22Rv1 (cell line): ENCODE measurements at regions not wholly inside any gene's neighbourhood (a gene's known extent, or its start where the extent isn't known, plus 50 kb on each side); places are given as distances from the start of the nearest gene placed in this dataset.
"Not testable (repeated sequence)": the region's sequence is repeated elsewhere in the genome, so short reads cannot be mapped to it uniquely, and the experiment has no call there.

Experiments used
- H3K27ac ChIP-seq: fragments of 450-650 bp; 2 replicates; pipeline ENCODE4 v1.5.1; 2017
- CTCF ChIP-seq: fragments of 450-650 bp; IDR thresholded peaks from 2 replicates; pipeline ENCODE4 v1.5.1; 2017; ENCODE audit warnings: mild to moderate bottlenecking
- ZFX ChIP-seq: fragments of 450-650 bp; IDR thresholded peaks from 2 replicates; pipeline ENCODE4 v1.6.1; 2017; ENCODE audit warnings: antibody characterized with exemption, borderline replicate concordance

- H3K27ac ChIP-seq, result no peak overlapping the region
- TF ChIP-seq CTCF (no peak), ZFX (no peak)
Observed at GRCh38 chr11:123330071-123330470, 100.0 kb upstream of the GRAMD1B start.

- no peak for TF ChIP-seq ZFX
- no peak for TF ChIP-seq CTCF
- no peak overlapping the region for H3K27ac ChIP-seq
Observed at GRCh38 chr11:123328281-123328867, 101.7 kb upstream of the GRAMD1B start.

- TF ChIP-seq ZFX (no peak), CTCF (no peak)
- no peak overlapping the region for H3K27ac ChIP-seq
Observed at GRCh38 chr11:123325533-123325932, 104.5 kb upstream of the GRAMD1B start.

- H3K27ac ChIP-seq, result no peak overlapping the region
- no peak for TF ChIP-seq ZFX
- TF ChIP-seq CTCF, result no peak
Observed at GRCh38 chr11:123323568-123323967, 106.5 kb upstream of the GRAMD1B start.

GRCh38 chr11:123321636-123322035, 108.4 kb upstream of the GRAMD1B start:
- no peak overlapping the region for H3K27ac ChIP-seq
- TF ChIP-seq ZFX (no peak), CTCF (no peak)

- H3K27ac ChIP-seq, result no peak overlapping the region
- no peak for TF ChIP-seq CTCF
- TF ChIP-seq ZFX, result no peak
Observed at GRCh38 chr11:123318623-123319022, 111.4 kb upstream of the GRAMD1B start.

- not testable (repeated sequence) for H3K27ac ChIP-seq
Observed at GRCh38 chr11:123318132-123318531, 111.9 kb upstream of the GRAMD1B start.

GRCh38 chr11:123316003-123316402, 114.1 kb upstream of the GRAMD1B start:
- no peak for TF ChIP-seq ZFX
- TF ChIP-seq CTCF, result no peak
- H3K27ac ChIP-seq, result no peak overlapping the region
